Stomach (tissue), 8 donors: ENCODE measurements at regions not wholly inside any gene's neighbourhood (a gene's known extent, or its start where the extent isn't known, plus 50 kb on each side); places are given as distances from the start of the nearest gene placed in this dataset.

Experiments
- DNase-seq, 2 donors: peaks; one replicate each; pipeline versions ENCODE4 v3.0.0 to v3.0.0-alpha.2; 2013 to 2019
- H3K27ac ChIP-seq, 5 donors: fragments of 200-600 bp in 4 of 5; sonication (generic) in 4 of 5; one replicate each; pipeline ENCODE4 v1.5.1; 2013 to 2019; ENCODE audit warnings: mild to moderate bottlenecking in 1 of 5, moderate library complexity in 1 of 5
- H3K27me3 ChIP-seq, 3 donors: fragments of 200-600 bp; sonication (generic); one replicate each; pipeline ENCODE4 v1.5.1; 2017 to 2019; ENCODE audit warnings: mixed run types in 1 of 3
- H3K36me3 ChIP-seq, 4 donors: fragments of 200-600 bp; sonication (generic); 1 replicate in 3 of 4; 2 replicates in 1 of 4; pipeline ENCODE4 v1.5.1; 2016 to 2019
- H3K4me1 ChIP-seq, 4 donors: fragments of 200-600 bp; sonication (generic); one replicate each; pipeline ENCODE4 v1.5.1; 2016 to 2019
- H3K4me3 ChIP-seq, 4 donors: fragments of 200-600 bp; sonication (generic) in 3 of 4; one replicate each; pipeline ENCODE4 v1.5.1; 2016 to 2019; ENCODE audit warnings: mild to moderate bottlenecking in 1 of 4
- H3K9me3 ChIP-seq, 4 donors: fragments of 200-600 bp; sonication (generic); one replicate each; pipeline ENCODE4 v1.5.1; 2016 to 2019
- CTCF ChIP-seq, 7 experiments: fragments of 450-650 bp in 4 of 7; fragments of 200-600 bp in 3 of 7; sonication (generic) in 3 of 7; IDR thresholded peaks; one replicate each; pipeline ENCODE4 v1.5.1; 2016 to 2019; ENCODE audit warnings: antibody characterized with exemption in 7 of 7, control low read depth in 2 of 7, mild to moderate bottlenecking in 1 of 7
- EP300 ChIP-seq: sonication (generic); formaldehyde crosslinking; IDR thresholded peaks from one replicate; pipeline ENCODE4 v1.6.1; 2017; ENCODE audit warnings: antibody characterized with exemption
- POLR2A ChIP-seq, 4 donors: fragments of 450-650 bp; IDR thresholded peaks; one replicate each; pipeline ENCODE4 v1.6.1; 2016; ENCODE audit warnings: antibody characterized with exemption in 4 of 4, control low read depth in 2 of 4, mild to moderate bottlenecking in 1 of 4, moderate library complexity in 1 of 4
- POLR2AphosphoS5 ChIP-seq, 3 donors: sonication (generic); formaldehyde crosslinking; IDR thresholded peaks; one replicate each; pipeline ENCODE4 v1.6.1; 2016; ENCODE audit warnings: antibody characterized with exemption in 3 of 3
- WGBS, 5 donors: extraction: QIAGEN DNeasy Blood & Tissue Kit in 3 of 5; methylation state at CpG; one replicate each; pipeline versions ENCODE4 v1.1.5 to v1.1.7; 2013 to 2018; 5-methylcytosine and 5-hydroxymethylcytosine counted together
- intact Hi-C: fragments of 100-400 bp; cut with DNase I; formaldehyde crosslinking; loops from one replicate; pipeline ENCODE4 v1.15.1; 2023; ENCODE audit warnings: low total_unique reads
- donor health status: healthy with polysubstance abuse.
- donor health status: Bipolar disorder and iron deficiency.
- donor health status: healthy.

DNA sequence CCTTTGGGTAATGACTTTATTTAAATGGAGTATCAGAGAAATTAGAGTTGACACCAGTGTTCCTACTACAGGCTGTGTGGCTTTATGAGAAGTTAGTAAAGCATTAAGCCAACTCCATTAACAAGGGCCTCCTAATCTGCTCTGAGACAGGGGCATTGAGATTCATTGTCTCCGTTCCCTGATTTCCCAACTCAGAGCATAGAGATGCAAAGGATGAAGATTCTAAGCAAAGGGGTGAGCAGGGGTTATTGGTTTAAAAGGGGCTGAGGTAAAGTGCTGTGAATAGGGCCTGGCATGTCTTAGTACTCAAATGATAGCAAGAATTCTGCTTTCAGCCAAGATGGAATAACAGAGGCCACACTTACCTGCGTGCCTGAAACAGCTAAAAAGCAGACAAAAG is 428.4 kb downstream of the PTPRU start:
- WGBS, 5 donors = 66 to 80% (median 73%) methylated on average over 2 of the region's 2 CpGs
- TF ChIP-seq POLR2A (IDR thresholded peaks at IDR 0.05) (no peak), EP300 (no peak), POLR2AphosphoS5 (IDR thresholded peaks at IDR 0.05) (no peak), CTCF (IDR thresholded peaks at IDR 0.05) (no peak)
- H3K27ac ChIP-seq = no peak overlapping the region
- intact Hi-C loops = no loop called here
- H3K4me3 ChIP-seq = no peak overlapping the region
- DNase-seq = no peak
- peaks cover 0 to 20% (median 13%) of the 10 kb centered on the region in 4 donors for H3K9me3 ChIP-seq
- no peaks in the 10 kb centered on the region for H3K36me3 ChIP-seq
- H3K4me1 ChIP-seq = no peaks in the 10 kb centered on the region
- H3K27me3 ChIP-seq = peaks cover 0 to 40% (median 0%) of the 10 kb centered on the region in 3 donors

DNA sequence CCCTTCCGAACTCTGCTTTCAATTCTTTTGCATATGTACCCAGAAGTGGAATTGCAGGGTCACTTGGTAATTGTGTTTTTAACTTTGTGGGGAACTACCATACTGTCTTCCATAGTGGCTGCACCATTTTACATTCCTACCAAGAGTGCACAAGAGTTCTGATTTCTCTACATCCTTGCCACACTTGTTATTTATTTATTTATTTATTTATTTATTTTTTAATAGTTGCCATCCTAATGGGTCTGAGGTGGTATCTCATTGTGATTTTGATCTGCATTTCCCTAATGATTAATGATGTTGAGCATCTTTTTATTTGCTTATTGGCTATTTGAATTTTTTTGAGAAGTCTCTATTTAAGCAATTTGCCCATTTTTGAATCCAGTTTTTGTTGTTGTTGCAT is 422.4 kb downstream of the PTPRU start:
- 63 to 84% (median 71%) methylated on average over 1 of the region's 1 CpG for WGBS, 5 donors
- no peak for DNase-seq
- no peaks in the 10 kb centered on the region for H3K4me1 ChIP-seq
- no peaks in the 10 kb centered on the region for H3K36me3 ChIP-seq
- peaks cover 0 to 30% (median 24%) of the 10 kb centered on the region in 4 donors for H3K9me3 ChIP-seq
- no peak overlapping the region for H3K27ac ChIP-seq
- no peak for TF ChIP-seq CTCF (IDR thresholded peaks at IDR 0.05)
- no peak for TF ChIP-seq POLR2AphosphoS5 (IDR thresholded peaks at IDR 0.05)
- TF ChIP-seq POLR2A (IDR thresholded peaks at IDR 0.05) = no peak
- no peak for TF ChIP-seq EP300
- intact Hi-C loops = no loop called here
- H3K27me3 ChIP-seq = peaks cover 0 to 28% (median 0%) of the 10 kb centered on the region in 3 donors
- no peak overlapping the region for H3K4me3 ChIP-seq

GRCh38 chr1:29657816-29658215 is 421.5 kb downstream of the PTPRU start:
- WGBS, 5 donors = 57 to 77% (median 73%) methylated on average over 2 of the region's 2 CpGs
- no peak overlapping the region for H3K4me3 ChIP-seq
- no peaks in the 10 kb centered on the region for H3K36me3 ChIP-seq
- H3K27me3 ChIP-seq = peaks cover 0 to 24% (median 0%) of the 10 kb centered on the region in 3 donors
- no peak for TF ChIP-seq POLR2AphosphoS5 (IDR thresholded peaks at IDR 0.05)
- TF ChIP-seq EP300 = no peak
- no peak for TF ChIP-seq POLR2A (IDR thresholded peaks at IDR 0.05)
- no peak for TF ChIP-seq CTCF (IDR thresholded peaks at IDR 0.05)
- no peaks in the 10 kb centered on the region for H3K4me1 ChIP-seq
- no peak for DNase-seq
- intact Hi-C loops = no loop called here
- peaks cover 0 to 30% (median 24%) of the 10 kb centered on the region in 4 donors for H3K9me3 ChIP-seq
- no peak overlapping the region for H3K27ac ChIP-seq

- peaks cover 0 to 17% (median 10%) of the 10 kb centered on the region in 4 donors for H3K9me3 ChIP-seq
- no peaks in the 10 kb centered on the region for H3K4me1 ChIP-seq
- TF ChIP-seq CTCF (IDR thresholded peaks at IDR 0.05) (no peak), POLR2AphosphoS5 (IDR thresholded peaks at IDR 0.05) (no peak), EP300 (no peak)
- no peak overlapping the region for H3K4me3 ChIP-seq
- intact Hi-C loops = no loop called here
- peak in 1 of 2 donors; percentile 23 for DNase-seq
- H3K27ac ChIP-seq = no peak overlapping the region
- peaks cover 0 to 19% (median 0%) of the 10 kb centered on the region in 3 donors for H3K27me3 ChIP-seq
- WGBS, 5 donors = 19 to 25% (median 24%) methylated on average over 8 of the region's 8 CpGs
- H3K36me3 ChIP-seq = no peaks in the 10 kb centered on the region
Observed at GRCh38 chr1:29655945-29656850, 419.9 kb downstream of the PTPRU start.
